Esophagus muscularis mucosa (tissue), 4 donors: ENCODE measurements at regions not wholly inside any gene's neighbourhood (a gene's known extent, or its start where the extent isn't known, plus 50 kb on each side); places are given as distances from the start of the nearest gene placed in this dataset.

Experiments
- DNase-seq: peaks from one replicate; pipeline ENCODE4 v3.0.0-alpha.2; 2017; ENCODE audit errors: extremely low spot score
- H3K27ac ChIP-seq, 4 donors: fragments of 200-600 bp; sonication (generic); replicated peaks in 1 of 4; 1 replicate in 3 of 4; 2 replicates in 1 of 4; pipeline ENCODE4 v1.5.1; 2016 to 2019; ENCODE audit warnings: mild to moderate bottlenecking in 1 of 4
- H3K27me3 ChIP-seq, 4 donors: fragments of 200-600 bp; sonication (generic); one replicate each; pipeline versions ENCODE4 v1.5.1 to v1.6.0; 2016 to 2019
- H3K36me3 ChIP-seq, 4 donors: fragments of 200-600 bp; sonication (generic); one replicate each; pipeline ENCODE4 v1.5.1; 2016 to 2019
- H3K4me1 ChIP-seq, 4 donors: fragments of 200-600 bp; sonication (generic); one replicate each; pipeline ENCODE4 v1.5.1; 2016 to 2019
- H3K4me3 ChIP-seq, 4 donors: fragments of 200-600 bp; sonication (generic); 1 replicate in 2 of 4; 2 replicates in 2 of 4; pipeline ENCODE4 v1.5.1; 2016 to 2019; ENCODE audit warnings: mild to moderate bottlenecking in 4 of 4, moderate library complexity in 1 of 4
- H3K9me3 ChIP-seq, 4 donors: fragments of 200-600 bp; sonication (generic); 1 replicate in 3 of 4; 2 replicates in 1 of 4; pipeline ENCODE4 v1.5.1; 2016 to 2019
- CTCF ChIP-seq, 3 experiments: fragments of 200-600 bp in 2 of 3; fragments of 450-650 bp in 1 of 3; sonication (generic) in 2 of 3; IDR thresholded peaks; one replicate each; pipeline ENCODE4 v1.5.1; 2017 to 2019; ENCODE audit warnings: antibody characterized with exemption in 3 of 3, mild to moderate bottlenecking in 2 of 3, moderate library complexity in 1 of 3
- EP300 ChIP-seq: sonication (generic); formaldehyde crosslinking; IDR thresholded peaks from one replicate; pipeline ENCODE4 v1.6.1; 2017; ENCODE audit warnings: antibody characterized with exemption
- POLR2A ChIP-seq: fragments of 450-650 bp; IDR thresholded peaks from one replicate; pipeline ENCODE4 v1.6.1; 2017; ENCODE audit warnings: antibody characterized with exemption, moderate library complexity, mild to moderate bottlenecking, low read depth
- POLR2AphosphoS5 ChIP-seq, 2 donors: sonication (generic); formaldehyde crosslinking; IDR thresholded peaks; one replicate each; pipeline ENCODE4 v1.6.1; 2017; ENCODE audit warnings: antibody characterized with exemption in 2 of 2
- WGBS: methylation state at CpG from one replicate; pipeline ENCODE4 v1.1.5; 2018; 5-methylcytosine and 5-hydroxymethylcytosine counted together
- intact Hi-C: fragments of 100-400 bp; cut with DNase I; formaldehyde crosslinking; loops from one replicate; pipeline ENCODE4 v1.15.1; 2023

- no peaks in the 10 kb centered on the region for H3K9me3 ChIP-seq
- H3K36me3 ChIP-seq = no peaks in the 10 kb centered on the region
- TF ChIP-seq POLR2AphosphoS5 (IDR thresholded peaks at IDR 0.05) (no peak), CTCF (IDR thresholded peaks at IDR 0.05) (no peak), POLR2A (no peak), EP300 (no peak)
- intact Hi-C loops = loop anchor here (5.0 to 10.0 kb wide), 5 partner anchors 75 to 748 kb away; no protein-coding TSS in a partner anchor
- H3K27ac ChIP-seq = peak overlapping the region in 3 of 4 donors; percentile 4 to 53 (median 49)
- peaks cover 0 to 43% (median 33%) of the 10 kb centered on the region in 4 donors for H3K4me1 ChIP-seq
- peak; percentile 62 for DNase-seq
- H3K27me3 ChIP-seq = no peaks in the 10 kb centered on the region
- 49% methylated on average over 5 of the region's 5 CpGs for WGBS
- H3K4me3 ChIP-seq = no peak overlapping the region
Measured at GRCh38 chr17:12257176-12257575, 236.5 kb downstream of the MAP2K4 start.

GRCh38 chr17:12261354-12261753 lies 240.7 kb downstream of the MAP2K4 start:
- no peak for TF ChIP-seq POLR2AphosphoS5 (IDR thresholded peaks at IDR 0.05)
- TF ChIP-seq POLR2A = no peak
- TF ChIP-seq EP300 = no peak
- TF ChIP-seq CTCF (IDR thresholded peaks at IDR 0.05) = no peak
- no peak for DNase-seq
- Histone ChIP-seq H3K4me3 (no peak overlapping the region), H3K4me1 (peaks cover 0 to 18% (median 13%) of the 10 kb centered on the region in 4 donors), H3K36me3 (no peaks in the 10 kb centered on the region), H3K27me3 (no peaks in the 10 kb centered on the region), H3K27ac (no peak overlapping the region), H3K9me3 (no peaks in the 10 kb centered on the region)
- WGBS = 90% methylated on average over 10 of the region's 10 CpGs
- intact Hi-C loops = loop anchor here (10.0 kb wide), 2 partner anchors 73 to 513 kb away; no protein-coding TSS in a partner anchor

GRCh38 chr17:12269751-12270150 lies 249.1 kb downstream of the MAP2K4 start:
- TF ChIP-seq POLR2A (no peak), POLR2AphosphoS5 (IDR thresholded peaks at IDR 0.05) (no peak), EP300 (no peak), CTCF (IDR thresholded peaks at IDR 0.05) (no peak)
- no peaks in the 10 kb centered on the region for H3K27me3 ChIP-seq
- no peaks in the 10 kb centered on the region for H3K4me1 ChIP-seq
- DNase-seq = no peak
- peaks cover 0 to 8% (median 3%) of the 10 kb centered on the region in 4 donors for H3K9me3 ChIP-seq
- H3K27ac ChIP-seq = no peak overlapping the region
- WGBS = 76% methylated on average over 6 of the region's 6 CpGs
- intact Hi-C loops = loop anchor here (5.0 to 10.0 kb wide), 3 partner anchors 33 to 505 kb away; no protein-coding TSS in a partner anchor
- H3K36me3 ChIP-seq = no peaks in the 10 kb centered on the region
- no peak overlapping the region for H3K4me3 ChIP-seq

GRCh38 chr17:12277827-12278226 lies 257.1 kb downstream of the MAP2K4 start:
- no peak overlapping the region for H3K4me3 ChIP-seq
- H3K27me3 ChIP-seq = no peaks in the 10 kb centered on the region
- peaks cover 0 to 7% (median 3%) of the 10 kb centered on the region in 4 donors for H3K9me3 ChIP-seq
- no peaks in the 10 kb centered on the region for H3K36me3 ChIP-seq
- 61% methylated on average over 3 of the region's 3 CpGs for WGBS
- no peaks in the 10 kb centered on the region for H3K4me1 ChIP-seq
- peak; percentile 21 for DNase-seq
- intact Hi-C loops = no loop called here
- no peak overlapping the region for H3K27ac ChIP-seq
- TF ChIP-seq CTCF (IDR thresholded peaks at IDR 0.05) (no peak), POLR2AphosphoS5 (IDR thresholded peaks at IDR 0.05) (no peak), POLR2A (no peak), EP300 (no peak)

GRCh38 chr17:12282056-12282455 lies 261.4 kb downstream of the MAP2K4 start:
- Histone ChIP-seq H3K27ac (no peak overlapping the region), H3K36me3 (no peaks in the 10 kb centered on the region), H3K4me3 (no peak overlapping the region), H3K4me1 (no peaks in the 10 kb centered on the region), H3K27me3 (no peaks in the 10 kb centered on the region), H3K9me3 (no peaks in the 10 kb centered on the region)
- no peak for TF ChIP-seq CTCF (IDR thresholded peaks at IDR 0.05)
- TF ChIP-seq POLR2AphosphoS5 (IDR thresholded peaks at IDR 0.05) = no peak
- TF ChIP-seq POLR2A = no peak
- TF ChIP-seq EP300 = no peak
- intact Hi-C loops = no loop called here
- DNase-seq = peak; percentile 34
- 39% methylated on average over 1 of the region's 1 CpG for WGBS
